ENCODE measurements at regions not wholly inside any gene's neighbourhood (a gene's known extent, or its start where the extent isn't known, plus 50 kb on each side); places are given as distances from the start of the nearest gene placed in this dataset.

GRCh38 chr4:44070843-44071242, 377.8 kb downstream of the KCTD8 start:
- no peak for TF ChIP-seq EZH2 (IDR thresholded peaks at IDR 0.05; ENCODE audit: insufficient read depth, low read length)
- TF ChIP-seq CTCF (IDR thresholded peaks at IDR 0.05; ENCODE audit: insufficient read depth, low read depth, low read length), result no peak
